Nucleus accumbens (tissue), 56 donors: ENCODE measurements at regions not wholly inside any gene's neighbourhood (a gene's known extent, or its start where the extent isn't known, plus 50 kb on each side); places are given as distances from the start of the nearest gene placed in this dataset.

Experiments
- DNase-seq, 56 donors: peaks; one replicate each; lab custom pipeline; 2025; lab: John Stamatoyannopoulos, UW

- no peak for DNase-seq
Observed at GRCh38 chr5:56319526-56320181, 86.5 kb upstream of the ANKRD55 start.

GRCh38 chr5:56317923-56318561, 84.9 kb upstream of the ANKRD55 start:
- DNase-seq = no peak

- no peak for DNase-seq
Observed at GRCh38 chr5:56316299-56316994, 83.3 kb upstream of the ANKRD55 start.

DNA sequence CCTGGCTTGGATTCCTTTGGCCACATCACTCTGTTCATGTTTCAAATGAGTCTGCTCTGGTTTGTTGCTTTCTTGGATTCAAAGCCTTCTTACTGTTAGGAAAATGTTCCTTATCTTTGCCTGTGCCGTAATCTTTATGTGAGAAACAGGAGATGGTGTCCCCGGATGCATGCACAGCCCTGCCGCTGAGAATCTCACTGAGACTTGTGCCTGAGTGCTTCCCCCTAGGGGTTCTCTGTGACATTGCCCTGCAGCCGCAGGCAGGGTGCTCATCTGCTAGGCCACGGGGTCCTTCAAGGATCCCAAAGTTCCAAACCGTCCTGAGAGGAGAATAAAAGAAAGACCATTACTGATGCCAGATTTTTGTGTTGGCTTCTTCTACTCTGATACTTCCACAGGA, 81.4 kb upstream of the ANKRD55 start:
- peak in 1 of 56 donors; percentile 5 for DNase-seq

GRCh38 chr5:56313596-56313995, 80.5 kb upstream of the ANKRD55 start:
- no peak for DNase-seq

- no peak for DNase-seq
Observed at GRCh38 chr5:56313004-56313531, 79.9 kb upstream of the ANKRD55 start.

DNA sequence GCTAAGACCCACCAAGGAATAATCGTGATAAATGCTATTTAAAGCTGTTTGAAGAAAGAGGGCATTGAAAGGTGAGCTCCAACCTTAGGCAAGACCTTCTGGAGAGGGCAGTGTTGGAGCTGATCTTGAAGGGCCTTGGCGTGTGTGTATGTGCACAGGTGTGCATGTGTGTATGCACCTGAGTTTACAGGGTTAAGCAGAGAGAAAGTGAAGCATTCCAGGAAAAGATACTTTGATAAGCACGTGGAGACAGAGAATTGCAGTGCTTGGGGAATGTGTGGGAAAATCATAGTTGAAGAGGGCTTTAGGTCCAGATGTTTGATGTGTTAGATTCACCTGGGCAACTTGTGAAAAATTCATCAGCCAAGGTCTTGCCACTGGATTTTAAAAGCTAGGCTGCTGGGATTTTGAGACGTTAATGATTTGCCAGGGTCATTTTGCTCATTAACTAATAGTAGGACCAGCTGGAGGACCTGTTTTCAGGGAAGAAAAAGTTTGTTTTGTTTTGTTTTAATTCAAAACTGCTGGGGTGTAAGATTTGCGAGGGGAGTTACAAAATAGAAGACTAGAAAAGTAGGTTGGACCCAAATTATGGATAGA, 78.3 kb upstream of the ANKRD55 start:
- no peak for DNase-seq

GRCh38 chr5:56310711-56311204, 77.6 kb upstream of the ANKRD55 start:
- no peak for DNase-seq

DNA sequence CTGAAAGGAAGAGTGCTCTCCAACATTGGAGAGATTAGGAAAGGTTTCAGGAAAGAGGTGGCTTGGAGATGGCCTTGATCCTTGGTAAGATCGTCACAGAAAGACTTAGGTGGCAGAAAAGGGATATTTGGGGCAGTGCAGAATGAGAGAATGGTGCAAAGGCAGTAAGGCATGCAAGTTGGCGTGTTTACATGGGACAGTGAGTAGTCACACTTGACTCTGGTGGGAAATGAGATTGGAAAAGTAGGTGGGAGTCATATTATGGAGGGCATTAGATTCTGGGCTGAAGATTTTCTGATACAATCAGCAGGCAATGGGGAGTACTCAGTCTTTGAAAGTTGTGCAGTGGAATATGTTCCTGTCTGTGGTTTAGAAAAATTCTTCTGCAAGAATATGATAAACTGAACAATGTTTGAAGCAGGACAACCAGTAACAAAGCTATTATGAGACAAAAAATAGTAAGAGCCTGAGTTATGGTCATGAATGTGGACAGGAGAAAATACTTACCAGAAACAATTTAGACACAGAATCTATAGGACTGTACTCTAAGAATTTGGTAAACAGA, 76.2 kb upstream of the ANKRD55 start:
- DNase-seq = no peak

- DNase-seq = no peak
Observed at GRCh38 chr5:56307714-56308333, 74.7 kb upstream of the ANKRD55 start.

DNA sequence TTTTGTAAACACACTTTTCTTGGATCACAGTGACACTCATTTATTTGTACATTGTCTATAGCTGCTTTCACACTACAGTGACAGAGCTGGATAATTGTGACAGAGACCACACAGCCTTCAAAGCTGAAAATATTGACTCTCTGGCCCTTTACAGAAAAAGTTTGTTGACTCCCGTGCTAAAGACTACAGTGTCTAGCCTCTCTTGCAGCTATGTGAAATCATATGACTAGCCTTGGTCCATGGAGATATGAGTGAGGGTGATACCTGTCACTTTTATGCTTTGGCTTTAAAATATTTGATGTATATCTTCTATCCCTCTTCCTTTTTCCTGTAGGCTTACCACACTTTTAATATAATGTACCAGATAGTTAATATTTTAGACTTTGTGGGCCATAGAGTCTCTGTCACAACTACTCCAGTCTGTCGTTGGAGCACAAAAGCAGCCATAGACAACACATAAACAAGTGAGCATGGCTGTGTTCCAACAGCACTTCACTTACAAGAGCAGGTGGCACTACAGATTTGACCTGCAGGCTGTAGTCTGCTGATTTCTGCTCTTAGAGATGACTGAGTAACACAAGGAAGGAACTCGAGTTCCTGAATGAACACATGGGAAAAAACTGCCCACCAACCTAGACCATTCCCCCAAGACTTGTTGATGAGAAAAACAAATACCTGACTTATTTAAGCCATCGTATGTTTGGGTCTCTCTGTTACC, 73.5 kb upstream of the ANKRD55 start:
- no peak for DNase-seq

DNA sequence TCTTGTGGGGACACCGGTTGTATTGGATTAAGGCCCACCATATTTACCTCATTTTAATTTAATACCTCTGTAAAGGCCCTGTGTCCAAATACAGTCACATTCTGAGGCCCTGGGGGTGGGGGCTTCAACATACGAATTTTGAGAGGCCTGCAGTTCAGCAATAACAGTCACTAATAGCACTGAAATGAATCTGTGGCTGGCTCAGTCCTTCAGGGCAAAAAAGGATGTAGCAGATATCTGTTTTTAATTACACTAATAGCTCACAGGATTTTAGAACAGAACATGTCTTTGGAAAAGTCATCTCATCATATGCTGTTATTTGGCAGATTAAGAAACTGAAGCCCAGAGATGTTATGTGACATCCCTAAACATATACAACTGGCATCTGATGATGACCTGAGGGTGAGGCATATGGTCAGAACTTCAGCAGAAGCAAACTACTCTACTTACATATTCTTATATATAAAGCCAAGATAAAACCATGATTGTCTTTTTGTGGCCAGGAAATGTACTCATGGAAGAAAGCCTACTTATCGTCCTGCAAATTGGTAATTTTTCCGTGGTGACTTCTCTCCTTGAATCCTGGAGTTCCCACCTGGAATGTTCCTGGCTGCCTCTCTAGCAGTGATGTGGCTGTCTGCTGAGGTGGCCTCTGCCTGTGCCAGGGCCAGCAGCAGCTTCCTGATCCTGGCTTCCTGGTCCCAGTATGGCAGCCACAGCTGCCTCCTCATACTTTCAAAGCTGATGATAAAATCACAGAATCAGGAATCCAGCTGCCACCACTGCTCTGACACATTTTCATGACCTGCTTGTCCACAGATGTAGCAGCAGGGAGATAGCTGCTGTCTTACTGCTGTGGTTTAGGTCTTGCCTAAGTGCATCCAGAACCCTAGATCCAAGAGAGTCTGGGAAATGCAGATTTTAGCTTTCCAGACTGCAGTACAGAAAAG, 72.1 kb upstream of the ANKRD55 start:
- DNase-seq = no peak

GRCh38 chr5:56303511-56303910, 70.4 kb upstream of the ANKRD55 start:
- DNase-seq = no peak

- DNase-seq = no peak
Observed at GRCh38 chr5:56302027-56302426, 68.9 kb upstream of the ANKRD55 start.

GRCh38 chr5:56301069-56301468, 67.9 kb upstream of the ANKRD55 start:
- no peak for DNase-seq

DNA sequence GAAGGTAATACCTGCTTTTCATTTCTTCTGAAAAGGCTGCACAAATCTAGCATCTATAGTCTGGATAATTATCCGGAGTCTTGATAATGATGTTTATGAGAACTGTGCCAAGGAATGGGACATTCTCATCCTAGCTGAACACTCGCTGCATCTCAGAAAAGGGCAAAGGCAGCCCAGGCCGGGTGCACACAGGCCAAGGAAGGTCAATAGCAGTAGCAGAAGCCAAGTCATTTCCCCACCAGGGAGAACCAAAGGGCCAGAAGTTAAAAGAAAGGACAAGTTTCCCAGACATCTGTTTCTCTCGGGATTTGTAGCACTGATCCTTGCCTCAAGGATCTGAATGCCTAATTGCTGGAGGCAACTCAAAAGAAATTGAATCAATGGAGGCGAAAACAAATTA, 66.1 kb upstream of the ANKRD55 start:
- DNase-seq = no peak

GRCh38 chr5:56298336-56299090, 65.4 kb upstream of the ANKRD55 start:
- DNase-seq = no peak

GRCh38 chr5:56297851-56298250, 64.7 kb upstream of the ANKRD55 start:
- no peak for DNase-seq
